HUES64 (cell line): ENCODE measurements at regions not wholly inside any gene's neighbourhood (a gene's known extent, or its start where the extent isn't known, plus 50 kb on each side); places are given as distances from the start of the nearest gene placed in this dataset.

Experiments used
- H3K27ac ChIP-seq: 2 replicates; pipeline ENCODE4 v1.7.0; 2013; ENCODE audit warnings: low read depth, low read length, inconsistent platforms
- H3K27me3 ChIP-seq: 2 replicates; pipeline ENCODE4 v1.6.1; 2013; ENCODE audit warnings: mild to moderate bottlenecking, low read length; ENCODE audit not compliant: insufficient read depth
- H3K36me3 ChIP-seq: 2 replicates; pipeline ENCODE4 v1.6.1; 2013; ENCODE audit warnings: mild to moderate bottlenecking, low read length; ENCODE audit not compliant: insufficient read depth
- H3K4me1 ChIP-seq: 2 replicates; pipeline ENCODE4 v1.6.1; 2013; ENCODE audit warnings: mild to moderate bottlenecking, low read length, moderate library complexity; ENCODE audit not compliant: insufficient read depth
- H3K4me3 ChIP-seq: 2 replicates; pipeline ENCODE4 v1.5.1; 2013; ENCODE audit warnings: mild to moderate bottlenecking, low read length, moderate library complexity
- H3K9ac ChIP-seq: 2 replicates; pipeline ENCODE4 v1.6.1; 2013; ENCODE audit warnings: mild to moderate bottlenecking, low read depth, low read length
- H3K9me3 ChIP-seq: 2 replicates; pipeline ENCODE4 v1.6.1; 2013; ENCODE audit warnings: low read depth, low read length; ENCODE audit not compliant: insufficient read depth
- WGBS: fragments of 150-250, 120-280 bp; methylation state at CpG from one replicate; pipeline ENCODE4 v1.1.7; 2013; ENCODE audit warnings: missing lambda C conversion rate; 5-methylcytosine and 5-hydroxymethylcytosine counted together

DNA sequence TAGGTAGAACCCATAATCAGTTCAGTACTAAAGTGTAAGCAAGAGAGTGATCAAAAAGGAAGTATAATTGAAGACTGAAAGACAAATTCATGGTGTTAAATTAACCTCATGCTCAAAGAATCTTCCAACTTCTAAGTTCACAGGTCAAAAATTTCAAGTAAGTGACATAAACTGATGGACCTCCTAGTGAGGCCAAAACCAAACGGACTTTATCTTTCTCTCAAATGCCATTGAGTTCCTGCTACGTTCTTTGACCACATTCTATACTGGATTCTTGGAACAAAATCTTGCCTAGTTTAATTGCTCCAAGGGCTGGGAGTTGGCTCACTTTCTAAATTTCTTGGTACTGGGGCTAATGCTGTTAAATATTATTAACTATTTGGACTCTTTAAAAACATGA lies 794.9 kb downstream of the TLE4 start:
- Histone ChIP-seq H3K4me1 (peaks cover 6% of the 10 kb centered on the region), H3K9ac (no peak overlapping the region), H3K4me3 (no peak overlapping the region), H3K36me3 (no peaks in the 10 kb centered on the region), H3K27me3 (no peaks in the 10 kb centered on the region), H3K9me3 (0 out of 2 replicates have a peak, but pooled peaks cover 5% of the 10 kb centered on the region), H3K27ac (no peak overlapping the region)
- 48% methylated on average over 2 of the region's 2 CpGs for WGBS

DNA sequence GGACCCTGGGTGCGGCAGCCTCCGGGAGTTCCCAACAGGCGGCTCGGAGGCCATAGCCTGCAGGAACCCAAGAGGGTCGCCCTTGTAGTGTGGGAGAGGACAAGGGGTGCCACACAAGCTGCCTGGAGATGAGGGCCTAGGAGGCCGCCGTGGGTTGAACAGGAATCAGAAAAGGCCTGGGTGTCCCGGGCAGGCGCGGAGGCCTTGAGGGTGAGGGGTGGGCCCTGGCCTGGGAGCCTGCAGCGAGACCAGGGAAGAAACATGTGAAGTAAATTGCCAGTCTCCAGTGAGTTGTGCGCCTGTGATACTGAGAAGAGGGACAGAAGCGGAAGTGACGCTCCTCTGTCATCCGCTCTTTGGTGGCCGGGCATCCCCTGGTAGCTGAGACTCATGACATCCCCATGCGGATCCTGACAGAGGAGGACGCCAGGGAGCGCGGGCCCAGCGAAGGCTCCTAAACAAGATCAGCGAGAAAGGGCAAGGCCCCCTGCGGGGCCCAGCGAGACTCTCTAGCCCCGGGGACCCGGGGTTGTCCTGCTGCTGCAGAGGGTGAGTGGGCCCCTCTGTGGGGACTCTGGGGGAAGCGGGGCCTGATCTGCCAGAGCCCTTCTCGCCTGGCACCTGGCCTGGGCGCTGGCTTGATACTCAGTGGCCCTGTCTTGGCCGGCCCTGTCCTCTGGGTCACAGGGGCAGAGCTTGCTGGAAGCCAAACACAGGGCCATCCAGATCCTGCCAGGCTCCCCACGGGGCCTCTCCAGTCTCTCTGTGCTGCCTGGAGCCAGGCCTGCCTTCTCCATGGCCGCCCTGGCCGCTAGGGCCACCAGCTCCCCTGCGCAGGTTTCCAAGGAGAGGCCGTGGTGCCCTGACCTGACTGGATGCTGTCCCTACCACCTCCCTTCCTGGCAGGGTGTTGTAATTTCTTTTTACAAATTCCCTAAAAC lies 788.4 kb downstream of the TLE4 start:
- no peak overlapping the region for H3K27ac ChIP-seq
- no peaks in the 10 kb centered on the region for H3K27me3 ChIP-seq
- H3K9me3 ChIP-seq = 0 out of 2 replicates have a peak, but pooled peaks cover 1% of the 10 kb centered on the region
- no peak overlapping the region for H3K9ac ChIP-seq
- H3K36me3 ChIP-seq = no peaks in the 10 kb centered on the region
- H3K4me1 ChIP-seq = no peaks in the 10 kb centered on the region
- 95% methylated on average over 35 of the region's 35 CpGs for WGBS
- H3K4me3 ChIP-seq = no peak overlapping the region

DNA sequence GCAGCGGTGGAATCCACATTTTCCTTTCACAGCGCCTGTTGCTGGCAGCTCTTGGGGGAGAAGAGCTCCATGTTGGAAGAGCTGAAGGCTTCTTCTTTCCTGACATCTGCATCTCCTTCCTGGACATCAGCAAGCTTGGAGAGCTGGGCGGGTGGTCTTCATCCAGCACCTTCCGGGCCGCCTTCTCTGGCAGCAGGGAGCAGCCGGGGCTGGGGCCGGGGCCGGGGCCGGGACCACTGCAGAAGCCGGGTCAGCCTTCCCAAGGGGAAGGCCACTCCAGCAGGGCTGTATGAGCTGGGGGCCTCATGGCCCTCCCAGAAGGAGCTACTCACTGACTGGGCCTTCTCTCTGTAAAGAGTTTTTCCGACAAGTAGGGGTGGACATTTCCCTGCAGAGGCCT lies 787.5 kb downstream of the TLE4 start:
- no peak overlapping the region for H3K9ac ChIP-seq
- H3K4me1 ChIP-seq = no peaks in the 10 kb centered on the region
- H3K36me3 ChIP-seq = no peaks in the 10 kb centered on the region
- 95% methylated on average over 11 of the region's 11 CpGs for WGBS
- no peaks in the 10 kb centered on the region for H3K9me3 ChIP-seq
- no peaks in the 10 kb centered on the region for H3K27me3 ChIP-seq
- H3K27ac ChIP-seq = no peak overlapping the region
- H3K4me3 ChIP-seq = no peak overlapping the region

DNA sequence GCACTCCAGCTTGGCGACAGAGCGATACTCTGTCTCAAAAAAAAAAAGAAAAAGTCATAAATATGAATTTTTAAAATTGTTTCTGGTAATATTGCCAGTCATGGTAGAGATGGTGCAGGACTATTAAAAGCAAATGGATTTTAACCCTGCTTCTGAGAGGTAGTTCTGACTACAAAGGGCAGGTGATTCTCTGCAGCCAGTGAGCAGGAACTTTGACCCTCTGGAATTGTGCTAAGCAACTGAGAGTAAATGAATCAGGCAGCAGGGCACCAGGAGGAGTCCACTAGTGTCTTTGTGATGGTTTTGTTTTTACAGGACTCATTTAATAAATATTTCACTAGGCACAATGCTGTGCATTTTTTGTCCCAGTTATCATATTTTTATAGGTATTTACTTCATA lies 781.2 kb downstream of the TLE4 start:
- no peaks in the 10 kb centered on the region for H3K4me1 ChIP-seq
- H3K9ac ChIP-seq = no peak overlapping the region
- no peaks in the 10 kb centered on the region for H3K36me3 ChIP-seq
- H3K4me3 ChIP-seq = no peak overlapping the region
- H3K27me3 ChIP-seq = no peaks in the 10 kb centered on the region
- WGBS = 100% methylated on average over 2 of the region's 2 CpGs
- H3K9me3 ChIP-seq = no peaks in the 10 kb centered on the region
- no peak overlapping the region for H3K27ac ChIP-seq

DNA sequence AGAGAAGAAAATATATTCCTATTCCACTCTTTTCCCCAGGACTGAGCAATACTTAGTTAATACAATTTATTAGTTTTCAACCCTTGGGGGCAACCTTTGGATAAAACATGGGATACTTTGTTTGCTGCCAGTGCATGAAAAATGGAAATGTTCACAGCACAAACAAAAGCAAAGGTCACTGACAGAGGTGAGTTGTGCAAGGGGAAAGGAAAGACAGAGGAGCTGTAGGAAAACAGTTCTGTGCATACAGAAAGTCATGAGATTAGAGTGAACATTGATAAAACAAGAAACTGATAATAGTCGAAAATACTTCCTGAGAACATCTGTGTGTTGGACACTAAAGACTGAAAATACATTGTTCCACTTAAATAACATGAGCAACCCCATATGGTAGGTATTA lies 779.8 kb downstream of the TLE4 start:
- no peak overlapping the region for H3K27ac ChIP-seq
- 86% methylated on average over 1 of the region's 1 CpG for WGBS
- H3K4me3 ChIP-seq = no peak overlapping the region
- no peaks in the 10 kb centered on the region for H3K36me3 ChIP-seq
- H3K4me1 ChIP-seq = no peaks in the 10 kb centered on the region
- H3K9me3 ChIP-seq = peaks cover 3% of the 10 kb centered on the region; the same call in 1 of the 2 replicates
- H3K9ac ChIP-seq = no peak overlapping the region
- no peaks in the 10 kb centered on the region for H3K27me3 ChIP-seq

DNA sequence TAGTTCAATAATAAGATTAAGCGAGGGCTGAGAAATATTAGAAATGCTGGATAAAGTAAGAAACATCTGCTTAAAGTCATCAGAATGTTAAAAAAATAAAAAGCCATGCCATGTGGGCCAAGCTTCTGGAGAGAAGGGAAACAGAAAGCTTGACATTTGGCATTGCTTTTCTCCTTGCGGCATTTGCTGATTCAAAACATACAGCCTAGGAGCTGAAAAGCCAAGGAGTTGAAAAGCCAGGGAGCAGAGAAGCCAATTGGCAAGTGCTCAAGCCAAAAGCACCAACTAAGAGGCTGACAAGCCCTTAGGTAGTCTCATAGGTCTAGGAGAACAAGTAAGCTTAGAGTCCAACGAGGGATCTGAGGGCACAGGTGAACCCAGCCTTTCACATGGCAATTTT lies 754.3 kb downstream of the TLE4 start:
- Histone ChIP-seq H3K36me3 (no peaks in the 10 kb centered on the region), H3K9ac (no peak overlapping the region), H3K27me3 (no peaks in the 10 kb centered on the region), H3K27ac (no peak overlapping the region), H3K4me3 (no peak overlapping the region), H3K9me3 (no peaks in the 10 kb centered on the region), H3K4me1 (no peaks in the 10 kb centered on the region)
- WGBS = over 99% methylated on average over 3 of the region's 3 CpGs

DNA sequence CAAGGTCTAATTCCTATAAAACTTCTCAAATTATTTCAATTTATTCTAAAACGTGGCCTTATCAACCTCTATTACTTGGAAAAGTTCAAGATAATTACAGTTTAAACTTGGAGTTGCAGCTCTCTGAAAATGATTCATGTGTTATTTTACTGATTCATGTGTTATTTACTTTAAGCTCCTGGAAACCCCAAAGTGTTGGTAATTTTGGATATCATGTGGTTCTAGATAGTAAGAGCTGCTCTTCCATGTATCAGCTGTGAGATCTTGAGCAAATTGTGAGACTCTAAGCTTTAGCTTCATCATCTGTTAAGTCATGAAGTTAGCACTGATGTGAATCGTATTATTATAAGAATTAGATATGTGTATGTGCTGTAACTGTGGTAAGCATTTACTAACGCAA lies 749.2 kb downstream of the TLE4 start:
- H3K27ac ChIP-seq = no peak overlapping the region
- H3K36me3 ChIP-seq = no peaks in the 10 kb centered on the region
- WGBS = 91% methylated on average over 2 of the region's 3 CpGs
- H3K4me3 ChIP-seq = no peak overlapping the region
- no peaks in the 10 kb centered on the region for H3K4me1 ChIP-seq
- H3K9ac ChIP-seq = no peak overlapping the region
- H3K27me3 ChIP-seq = no peaks in the 10 kb centered on the region
- no peaks in the 10 kb centered on the region for H3K9me3 ChIP-seq

DNA sequence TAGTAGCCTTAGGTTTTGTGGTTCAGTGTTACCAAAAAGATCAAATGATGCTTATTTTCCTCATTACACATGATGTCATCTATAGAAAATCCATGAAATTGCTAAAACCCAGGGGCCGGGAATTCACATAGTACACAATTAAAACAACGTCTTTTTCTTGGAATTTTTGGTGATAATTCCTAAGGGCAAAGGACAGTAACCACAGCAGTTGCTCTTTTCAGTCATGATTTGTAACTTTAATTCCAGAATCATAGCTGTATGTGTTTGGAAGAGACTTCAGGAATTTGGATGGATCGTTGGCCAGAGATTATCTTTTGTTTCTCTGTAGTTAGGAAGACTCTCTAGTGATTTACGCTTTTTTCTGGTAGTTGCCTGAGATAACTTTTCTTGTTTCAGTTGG lies 748.7 kb downstream of the TLE4 start:
- H3K27ac ChIP-seq = no peak overlapping the region
- no peaks in the 10 kb centered on the region for H3K27me3 ChIP-seq
- no peaks in the 10 kb centered on the region for H3K4me1 ChIP-seq
- no peak overlapping the region for H3K4me3 ChIP-seq
- no peak overlapping the region for H3K9ac ChIP-seq
- no peaks in the 10 kb centered on the region for H3K36me3 ChIP-seq
- H3K9me3 ChIP-seq = no peaks in the 10 kb centered on the region
- 99% methylated on average over 4 of the region's 4 CpGs for WGBS

DNA sequence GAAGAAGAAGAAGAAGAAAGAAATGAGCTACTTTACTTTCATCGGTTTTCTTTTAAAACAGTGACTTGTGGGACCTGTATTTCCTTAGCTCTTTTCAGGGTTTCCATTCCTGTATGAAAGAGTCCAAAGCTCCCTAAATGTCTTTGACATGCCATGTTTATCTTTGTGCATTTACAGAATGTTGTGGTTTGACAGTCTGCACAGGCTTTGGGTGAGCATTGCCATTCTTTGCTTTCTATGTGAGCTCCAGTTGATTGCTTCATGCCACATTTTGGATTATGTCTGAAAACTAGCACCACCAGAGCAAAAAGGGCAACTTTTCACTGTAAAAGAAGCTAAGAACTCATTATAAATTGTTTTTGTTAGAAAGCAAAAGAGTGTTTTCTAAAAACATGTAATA lies 733.4 kb downstream of the TLE4 start:
- H3K4me1 ChIP-seq = no peaks in the 10 kb centered on the region

DNA sequence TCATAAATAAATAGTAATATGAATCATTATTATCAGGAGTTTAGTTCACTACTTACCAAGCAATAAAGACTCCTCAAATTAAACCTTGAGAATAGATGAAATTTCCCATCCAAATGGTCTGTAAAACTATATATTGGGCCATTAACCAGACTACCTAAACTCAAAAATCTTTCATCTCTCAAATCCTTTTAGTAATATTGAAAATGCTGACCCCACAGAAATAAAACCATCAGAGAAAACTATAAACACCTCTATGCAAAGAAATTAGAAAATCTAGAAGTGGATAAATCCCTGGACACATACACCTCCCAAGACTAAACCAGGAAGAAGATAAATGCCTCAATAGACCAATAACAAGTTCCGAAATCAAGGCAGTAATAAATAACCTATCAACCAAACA lies 723.2 kb downstream of the TLE4 start:
- Histone ChIP-seq H3K27ac (no peak overlapping the region), H3K4me1 (no peaks in the 10 kb centered on the region), H3K27me3 (no peaks in the 10 kb centered on the region), H3K36me3 (no peaks in the 10 kb centered on the region), H3K9ac (no peak overlapping the region), H3K4me3 (no peak overlapping the region), H3K9me3 (no peaks in the 10 kb centered on the region; the same call in 1 of the 2 replicates)
- WGBS = 93% methylated on average over 1 of the region's 1 CpG

More for the DNA sequence above, 733.4 kb downstream of the TLE4 start:
- Histone ChIP-seq H3K27me3 (no peaks in the 10 kb centered on the region), H3K9me3 (no peaks in the 10 kb centered on the region), H3K27ac (no peak overlapping the region), H3K4me3 (no peak overlapping the region), H3K9ac (no peak overlapping the region), H3K36me3 (no peaks in the 10 kb centered on the region)
- WGBS = 96% methylated on average over 1 of the region's 1 CpG

DNA sequence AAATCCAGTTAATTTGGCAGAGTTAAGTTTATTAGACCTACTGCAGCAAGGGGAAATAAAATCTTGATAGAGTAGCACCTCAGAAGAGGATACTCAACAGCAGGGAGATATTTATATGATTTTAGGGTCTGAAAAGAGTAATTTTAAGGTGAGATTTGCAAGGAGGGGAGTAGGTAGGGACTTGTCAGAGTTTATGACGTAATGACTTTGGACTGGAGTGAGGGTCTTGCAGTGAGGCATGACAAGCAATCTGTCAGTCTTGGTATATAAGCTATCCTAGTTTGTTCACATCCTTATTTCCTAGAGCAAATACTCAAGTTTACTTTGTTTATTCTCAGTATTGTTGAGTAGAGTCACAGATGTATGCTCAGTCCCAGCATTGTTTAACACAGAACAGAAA lies 722.6 kb downstream of the TLE4 start:
- no peak overlapping the region for H3K4me3 ChIP-seq
- WGBS = 100% methylated on average over 1 of the region's 1 CpG
- H3K9ac ChIP-seq = no peak overlapping the region
- no peaks in the 10 kb centered on the region; the same call in 1 of the 2 replicates for H3K9me3 ChIP-seq
- no peaks in the 10 kb centered on the region for H3K36me3 ChIP-seq
- no peaks in the 10 kb centered on the region for H3K4me1 ChIP-seq
- no peaks in the 10 kb centered on the region for H3K27me3 ChIP-seq
- no peak overlapping the region for H3K27ac ChIP-seq
